22Rv1 (cell line): ENCODE measurements at regions not wholly inside any gene's neighbourhood (a gene's known extent, or its start where the extent isn't known, plus 50 kb on each side); places are given as distances from the start of the nearest gene placed in this dataset.

Experiments used
- ZFX ChIP-seq: fragments of 450-650 bp; IDR thresholded peaks from 2 replicates; pipeline ENCODE4 v1.6.1; 2017; ENCODE audit warnings: antibody characterized with exemption, borderline replicate concordance
- TF ChIP-seq, protein P1 (sequence below): fragments of 450-650 bp; IDR thresholded peaks from 2 replicates; pipeline ENCODE4 v1.5.1; 2017; ENCODE audit warnings: mild to moderate bottlenecking

DNA sequence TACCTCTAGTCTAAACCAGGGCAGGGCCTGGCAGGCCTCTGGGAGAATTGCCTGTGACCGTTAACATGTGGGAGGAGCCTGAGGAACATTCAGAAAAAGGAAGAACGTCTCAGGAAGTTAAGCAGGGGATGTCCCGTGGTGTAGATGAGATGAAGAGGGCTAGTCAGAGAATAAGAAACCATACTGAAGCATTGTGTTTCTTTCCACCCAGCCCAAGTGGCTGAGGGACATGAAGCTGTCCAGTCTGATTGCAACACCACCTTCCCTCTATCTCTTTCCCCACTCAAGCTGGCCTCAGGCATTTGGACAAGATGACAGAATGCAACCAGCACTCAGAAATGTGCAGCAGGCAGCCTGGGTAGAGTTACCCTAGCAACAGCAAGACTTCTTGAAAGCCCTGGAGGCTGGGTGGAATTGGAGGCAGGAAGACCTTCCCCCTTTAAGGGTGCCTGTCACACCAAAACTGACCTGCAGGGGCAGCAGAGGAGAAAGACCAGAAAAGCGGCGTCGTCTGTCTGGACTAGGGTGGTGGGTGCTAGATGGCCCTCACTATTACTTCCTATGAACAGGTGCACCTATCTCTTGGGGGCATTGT is 186.1 kb downstream of the UNC5CL start:
- TF ChIP-seq, protein P1, sequence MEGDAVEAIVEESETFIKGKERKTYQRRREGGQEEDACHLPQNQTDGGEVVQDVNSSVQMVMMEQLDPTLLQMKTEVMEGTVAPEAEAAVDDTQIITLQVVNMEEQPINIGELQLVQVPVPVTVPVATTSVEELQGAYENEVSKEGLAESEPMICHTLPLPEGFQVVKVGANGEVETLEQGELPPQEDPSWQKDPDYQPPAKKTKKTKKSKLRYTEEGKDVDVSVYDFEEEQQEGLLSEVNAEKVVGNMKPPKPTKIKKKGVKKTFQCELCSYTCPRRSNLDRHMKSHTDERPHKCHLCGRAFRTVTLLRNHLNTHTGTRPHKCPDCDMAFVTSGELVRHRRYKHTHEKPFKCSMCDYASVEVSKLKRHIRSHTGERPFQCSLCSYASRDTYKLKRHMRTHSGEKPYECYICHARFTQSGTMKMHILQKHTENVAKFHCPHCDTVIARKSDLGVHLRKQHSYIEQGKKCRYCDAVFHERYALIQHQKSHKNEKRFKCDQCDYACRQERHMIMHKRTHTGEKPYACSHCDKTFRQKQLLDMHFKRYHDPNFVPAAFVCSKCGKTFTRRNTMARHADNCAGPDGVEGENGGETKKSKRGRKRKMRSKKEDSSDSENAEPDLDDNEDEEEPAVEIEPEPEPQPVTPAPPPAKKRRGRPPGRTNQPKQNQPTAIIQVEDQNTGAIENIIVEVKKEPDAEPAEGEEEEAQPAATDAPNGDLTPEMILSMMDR, result peak; percentile 78
- no peak for TF ChIP-seq ZFX
